LNCaP clone FGC (cell line): ENCODE measurements at regions not wholly inside any gene's neighbourhood (a gene's known extent, or its start where the extent isn't known, plus 50 kb on each side); places are given as distances from the start of the nearest gene placed in this dataset.

Experiments
- DNase-seq: peaks from one replicate; pipeline ENCODE4 v3.0.0-alpha.2; 2011; ENCODE audit warnings: low read depth
- H3K4me3 ChIP-seq: 2 replicates; pipeline ENCODE4 v1.5.1; 2011; ENCODE audit warnings: mild to moderate bottlenecking, low read depth, low read length, control low read depth
- CTCF ChIP-seq: IDR thresholded peaks from 2 replicates; pipeline ENCODE4 v1.5.1; 2012; ENCODE audit warnings: mild to moderate bottlenecking; ENCODE audit not compliant: control insufficient read depth, insufficient read depth; ENCODE audit errors: extremely low read depth

DNA sequence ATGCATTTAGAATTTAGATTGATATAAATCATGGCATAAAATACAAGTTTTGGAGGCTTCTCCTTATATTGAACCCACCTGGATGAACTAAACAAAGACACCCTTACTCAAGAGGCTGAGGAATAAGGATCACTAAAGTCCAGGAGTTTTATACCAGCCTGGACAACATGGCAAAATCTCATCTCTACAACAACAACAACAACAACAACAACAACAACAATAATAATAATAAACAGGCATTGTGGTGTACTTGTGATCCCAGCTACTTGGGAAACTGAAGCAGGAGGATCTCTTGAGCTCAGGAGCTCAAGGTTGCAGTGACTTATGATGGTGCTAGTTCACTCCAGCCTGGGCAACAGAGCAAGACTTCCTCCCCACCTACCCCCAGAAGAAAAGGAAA, 558.0 kb downstream of the TOX3 start:
- no peak for DNase-seq
- no peak for TF ChIP-seq CTCF
- no peak overlapping the region for H3K4me3 ChIP-seq

- no peak for TF ChIP-seq CTCF
- DNase-seq = no peak
- H3K4me3 ChIP-seq = no peak overlapping the region
Observed at GRCh38 chr16:51987519-51987918, 559.4 kb downstream of the TOX3 start.

DNA sequence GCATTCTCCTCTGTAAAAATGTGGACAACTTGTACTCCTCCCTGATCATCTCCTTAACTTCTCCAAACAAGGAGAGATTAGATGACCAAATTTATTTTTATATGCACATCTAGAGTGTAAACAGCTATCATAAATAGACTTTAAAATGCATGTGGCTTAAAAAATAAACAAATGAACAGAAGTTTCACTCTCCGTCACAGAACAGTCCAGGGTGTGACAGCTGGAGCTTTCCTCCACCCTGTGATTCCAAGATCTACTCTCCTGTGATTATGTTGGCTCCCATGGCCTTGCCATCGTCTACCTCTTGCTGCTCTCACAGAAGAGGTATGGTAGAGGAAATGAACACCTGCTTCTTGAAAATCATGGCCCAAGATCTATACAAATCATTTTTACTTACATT, 560.2 kb downstream of the TOX3 start:
- no peak for DNase-seq
- no peak overlapping the region for H3K4me3 ChIP-seq
- TF ChIP-seq CTCF = no peak

DNA sequence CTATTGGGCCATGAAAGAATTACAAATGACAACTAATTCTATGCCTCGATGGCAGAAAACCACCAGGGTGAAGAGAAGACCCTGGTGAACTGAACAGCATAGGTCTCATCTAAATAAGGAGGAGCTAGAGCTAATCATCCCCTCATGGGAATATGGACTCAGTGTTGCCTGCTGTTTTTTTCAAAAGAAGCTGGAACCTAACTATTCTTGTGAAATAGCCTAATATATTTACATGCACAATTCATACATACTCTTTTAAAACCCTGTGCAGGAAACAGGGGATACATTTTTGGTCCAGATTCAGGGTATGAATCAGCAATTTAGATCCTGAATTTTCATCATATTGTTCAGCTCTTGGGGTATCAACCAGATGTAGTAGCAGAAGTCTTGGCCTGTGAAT, 560.6 kb downstream of the TOX3 start:
- H3K4me3 ChIP-seq = no peak overlapping the region
- no peak for DNase-seq
- no peak for TF ChIP-seq CTCF

DNA sequence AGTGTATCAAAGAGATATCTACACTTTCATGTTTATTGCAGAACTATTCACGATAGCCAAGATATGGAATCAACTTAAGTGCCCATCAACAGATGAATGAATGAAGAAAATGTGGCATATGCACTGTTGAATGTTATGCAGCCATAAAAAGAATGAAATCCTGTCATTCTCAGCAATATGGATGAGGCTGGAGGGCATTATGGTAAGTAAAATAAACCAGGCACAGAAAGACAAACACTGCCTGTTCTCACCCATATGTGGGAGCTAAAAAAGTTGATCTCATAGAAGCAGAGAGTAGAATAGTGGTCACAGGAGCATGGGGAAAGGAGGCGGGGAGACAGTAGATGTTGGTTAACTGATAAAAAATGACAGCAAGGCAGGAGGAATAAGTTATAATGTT, 561.8 kb downstream of the TOX3 start:
- TF ChIP-seq CTCF = no peak
- no peak for DNase-seq

GRCh38 chr16:51984395-51984794, 562.5 kb downstream of the TOX3 start:
- no peak overlapping the region for H3K4me3 ChIP-seq
- no peak for TF ChIP-seq CTCF
- no peak for DNase-seq

More for the DNA sequence above, 561.8 kb downstream of the TOX3 start:
- no peak overlapping the region for H3K4me3 ChIP-seq
